GM19239 (cell line): ENCODE measurements at regions not wholly inside any gene's neighbourhood (a gene's known extent, or its start where the extent isn't known, plus 50 kb on each side); places are given as distances from the start of the nearest gene placed in this dataset.

Experiments
- DNase-seq: peaks from one replicate; pipeline ENCODE4 v3.0.0; 2011; ENCODE audit warnings: low spot score; ENCODE audit not compliant: insufficient read length
- FAIRE-seq: peaks from 2 replicates; lab custom pipeline; 2011; peaks lifted over from hg19 to GRCh38; lab: Jason Lieb, UNC

DNA sequence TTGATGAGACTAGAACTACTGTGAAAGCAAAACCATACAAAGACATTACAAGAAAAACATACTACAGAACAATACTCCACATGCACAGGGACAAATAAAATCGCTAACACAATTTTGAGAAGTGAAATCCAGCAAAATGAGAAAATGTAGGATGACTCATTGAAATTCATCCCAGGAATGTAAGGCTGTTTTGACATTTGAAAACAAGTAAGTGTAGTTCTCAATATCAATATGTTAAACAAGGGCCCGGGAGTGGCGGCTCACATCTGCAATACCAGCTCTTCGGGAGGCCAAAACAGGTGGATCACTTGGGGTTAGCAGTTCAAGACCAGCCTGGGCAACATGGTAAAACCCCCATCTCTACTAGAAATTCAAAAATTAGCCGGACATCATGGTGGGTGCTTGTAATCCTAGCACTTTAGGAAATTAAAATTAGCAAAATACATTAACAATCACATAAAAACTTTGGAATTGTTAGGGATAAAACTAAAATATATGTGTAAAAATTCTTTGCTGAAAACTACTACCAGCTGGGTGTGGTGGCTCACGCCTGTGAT is 113.7 kb upstream of the ADARB2 start:
- FAIRE-seq (no peak), DNase-seq (no peak)

GRCh38 chr10:1847361-1847760 is 110.0 kb upstream of the ADARB2 start:
- no peak for FAIRE-seq
- DNase-seq, result no peak

- FAIRE-seq (no peak), DNase-seq (no peak)
Observed at GRCh38 chr10:1846032-1846431, 108.7 kb upstream of the ADARB2 start.

DNA sequence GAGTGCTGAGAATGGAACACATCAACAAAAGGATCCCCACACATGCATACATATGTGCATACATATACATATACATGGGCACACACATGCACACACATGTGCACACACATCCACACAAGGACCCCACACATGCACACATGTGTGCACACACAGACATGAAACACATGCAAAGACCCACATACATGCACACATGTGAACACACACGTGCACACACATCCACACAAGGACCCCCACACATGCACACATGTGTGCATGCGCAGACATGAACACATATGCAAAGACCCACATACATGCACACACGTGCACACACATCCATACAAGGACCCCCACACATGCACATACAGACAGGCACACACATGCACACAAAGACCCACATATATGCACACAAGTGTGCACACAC is 104.4 kb upstream of the ADARB2 start:
- no peak for FAIRE-seq
- DNase-seq, result no peak

GRCh38 chr10:1829712-1830111 is 92.4 kb upstream of the ADARB2 start:
- DNase-seq, result no peak
- no peak for FAIRE-seq

DNA sequence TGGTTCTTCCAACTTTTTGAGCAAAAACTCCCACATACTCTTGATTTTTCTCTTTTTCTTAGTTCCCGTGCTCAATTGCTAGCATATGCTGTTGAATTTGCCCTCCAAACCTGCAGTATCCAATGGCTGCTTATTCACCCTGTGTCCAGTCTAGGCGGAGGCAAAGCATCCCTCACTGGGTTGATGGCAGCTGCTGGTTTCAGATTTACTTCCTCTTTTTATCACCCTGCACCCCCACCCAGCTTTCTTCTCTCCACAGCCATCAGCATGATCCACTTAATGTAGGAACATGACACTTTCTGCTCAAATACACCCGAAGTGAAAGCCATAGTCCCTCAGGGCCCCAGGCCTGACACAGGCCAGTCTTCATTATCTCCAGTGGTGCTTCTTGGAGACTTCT is 87.6 kb upstream of the ADARB2 start:
- FAIRE-seq (no peak), DNase-seq (no peak)

DNA sequence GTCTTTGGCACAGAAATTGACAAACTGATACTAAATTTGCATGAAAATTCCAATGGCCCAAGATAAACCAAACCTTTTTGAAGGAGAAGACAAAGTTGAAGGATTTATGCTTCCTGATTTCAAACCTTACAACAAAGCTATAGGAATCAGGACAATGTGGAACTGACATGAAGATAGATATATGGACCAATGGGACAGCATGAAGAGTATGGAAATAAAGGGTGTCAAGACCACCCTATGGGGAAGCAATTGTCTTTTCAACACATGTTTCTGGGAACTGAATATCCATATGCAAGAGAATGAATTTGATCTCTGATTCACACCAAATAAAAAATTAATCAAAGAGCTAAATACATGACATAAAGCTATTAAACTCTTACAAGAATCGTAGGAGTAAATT is 77.2 kb upstream of the ADARB2 start:
- FAIRE-seq (no peak), DNase-seq (no peak)

DNA sequence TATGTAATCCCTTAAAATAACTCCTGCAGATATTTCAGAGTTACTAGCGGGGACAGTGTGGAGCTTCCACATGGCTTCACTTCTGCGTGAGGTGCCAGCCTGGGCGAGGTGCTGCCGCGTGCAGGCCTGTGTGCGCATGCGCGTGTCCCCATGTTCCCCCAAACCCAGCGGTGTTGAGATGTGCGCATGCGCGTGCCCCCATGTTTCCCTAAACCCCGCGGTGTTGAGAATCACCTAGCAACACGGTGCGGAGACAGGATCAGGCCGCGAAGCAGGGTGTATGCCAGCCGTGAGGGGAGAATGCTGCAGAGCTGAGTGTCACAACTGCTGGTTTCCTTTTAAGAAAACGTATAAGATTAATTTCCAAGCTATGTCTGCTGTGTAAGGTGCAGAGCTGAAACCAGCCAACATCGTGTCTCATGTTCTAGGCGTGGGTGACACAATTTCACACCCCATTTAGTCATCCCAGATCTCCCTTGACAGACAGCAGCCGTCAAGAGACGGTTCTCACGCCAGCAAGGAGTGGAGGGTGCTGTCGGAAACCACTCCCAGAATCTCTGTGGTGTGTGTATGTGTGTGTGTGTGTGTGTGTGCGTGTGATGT is 71.9 kb upstream of the ADARB2 start:
- FAIRE-seq, result no peak
- DNase-seq, result no peak

GRCh38 chr10:1807924-1808323 is 70.6 kb upstream of the ADARB2 start:
- FAIRE-seq (no peak), DNase-seq (no peak)

DNA sequence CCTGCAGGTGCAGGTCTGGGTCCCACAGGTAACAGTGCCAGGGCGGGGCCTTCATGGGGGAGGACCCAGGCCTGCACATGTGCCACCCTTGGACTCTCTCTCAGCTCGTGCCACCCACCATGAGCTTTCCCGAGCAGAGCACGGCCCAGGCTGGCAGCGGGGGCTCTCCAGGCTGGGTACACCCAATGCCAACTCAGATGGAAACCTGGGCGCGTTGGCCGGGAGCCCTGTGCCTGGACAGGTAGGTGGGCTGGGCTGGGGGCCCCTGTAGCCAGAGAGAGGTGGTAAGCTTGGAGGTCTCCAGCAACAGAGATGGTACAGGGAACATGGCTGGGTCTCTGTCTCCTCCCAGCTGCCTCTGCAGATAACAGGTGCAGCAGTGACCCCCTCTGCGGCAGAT is 69.9 kb upstream of the ADARB2 start:
- FAIRE-seq (no peak), DNase-seq (no peak)

DNA sequence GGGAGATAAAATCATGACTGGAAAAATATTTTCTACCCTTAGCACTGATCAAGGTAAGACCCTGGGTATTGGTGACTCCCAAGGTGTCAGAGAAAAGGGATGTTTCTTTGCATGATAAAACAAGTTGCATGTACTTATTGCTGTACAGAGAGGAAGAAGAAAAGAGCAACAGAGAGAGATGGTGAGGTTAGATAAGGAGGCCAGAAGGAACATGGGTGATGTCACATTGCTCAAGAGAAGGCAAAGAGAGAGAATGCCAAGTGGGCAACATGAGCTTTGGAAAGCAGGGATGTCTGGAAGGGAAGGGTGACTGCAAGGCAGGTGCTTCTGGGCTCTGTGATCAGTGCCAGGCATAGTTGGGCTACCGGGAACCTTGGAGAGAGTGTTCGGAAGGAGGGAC is 65.1 kb upstream of the ADARB2 start:
- FAIRE-seq, result no peak

DNA sequence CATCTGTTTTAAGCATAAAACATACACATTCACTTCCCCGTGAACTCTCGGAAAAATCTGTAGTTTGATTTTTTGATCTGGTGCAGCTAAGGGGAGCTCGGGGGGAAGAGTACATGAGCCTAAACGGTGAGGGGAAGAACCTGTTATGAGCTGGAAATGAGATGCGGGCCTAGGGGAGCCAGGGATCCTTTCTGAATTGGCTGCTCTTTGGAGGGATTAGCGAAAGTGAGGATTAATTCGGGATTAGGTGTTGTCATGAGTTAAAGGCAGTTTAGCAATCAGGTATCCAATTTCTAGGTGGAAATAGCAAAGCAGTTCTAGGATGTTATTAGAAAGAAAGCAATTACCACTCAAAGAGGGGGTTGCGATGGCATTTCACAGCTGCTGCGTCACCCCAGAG is 51.1 kb upstream of the ADARB2 start:
- no peak for DNase-seq
- no peak for FAIRE-seq

More for the DNA sequence above, 65.1 kb upstream of the ADARB2 start:
- DNase-seq, result no peak
